GM12878 (cell line): ENCODE measurements at regions not wholly inside any gene's neighbourhood (a gene's known extent, or its start where the extent isn't known, plus 50 kb on each side); places are given as distances from the start of the nearest gene placed in this dataset.

ENCODE experiments used
- ATAC-seq: fragments of 200-7000 bp; cut with Tn5 transposase; 3 replicates; pipeline ENCODE4 v1.9.1; 2020; ENCODE audit warnings: mild to moderate bottlenecking, moderate library complexity
- BruUV-seq: library from RNA; stranded (reverse); fragments of 400-500 nt; replicated peaks from 2 replicates; lab custom pipeline; 2021; lab: Mats Ljungman, UMichigan
- CTCF ChIA-PET: fragments of 300-600 bp; sonication (Branson Sonifier 250); formaldehyde crosslinking; extraction: SDS; loops from one replicate; lab custom pipeline; 2021; ENCODE audit warnings: inconsistent platforms; lab: Yijun Ruan, JAX
- POLR2A ChIA-PET: fragments of 350-600 bp; formaldehyde crosslinking; extraction: SDS; loops from one replicate; lab custom pipeline; 2021; ENCODE audit warnings: inconsistent platforms; lab: Charles Lee
- RAD21 ChIA-PET: fragments of 300-600 bp; sonication (Branson Sonifier 250); formaldehyde crosslinking; loops from one replicate; lab custom pipeline; 2023; ENCODE audit warnings: antibody characterized with exemption; ENCODE audit not compliant: unreplicated experiment; lab: Charles Lee
- SMC1A ChIA-PET: fragments of 300-600 bp; sonication (Branson Sonifier 250); formaldehyde crosslinking; loops from one replicate; lab custom pipeline; 2023; ENCODE audit not compliant: unreplicated experiment, uncharacterized antibody; lab: Charles Lee
- DNase-seq: peaks from one replicate; pipeline ENCODE4 v3.0.0-alpha.2; 2011; ENCODE audit warnings: low read depth, low spot score
- FAIRE-seq: peaks from 3 replicates; lab custom pipeline; 2011; peaks lifted over from hg19 to GRCh38; lab: Jason Lieb, UNC
- H2AFZ ChIP-seq: 2 replicates; pipeline ENCODE4 v1.6.0; 2011; ENCODE audit warnings: low read depth, low read length, control low read depth; ENCODE audit not compliant: control insufficient read depth
- H3K27ac ChIP-seq: 2 replicates; pipeline ENCODE4 v1.5.1; 2011; ENCODE audit warnings: control low read depth; ENCODE audit not compliant: control insufficient read depth, insufficient read depth
- H3K27me3 ChIP-seq, 2 experiments: replicated peaks in 1 of 2; 2 replicates each; pipeline versions ENCODE4 v1.6.0 to v1.6.1; 2011; ENCODE audit warnings: low read length in 1 of 2; ENCODE audit not compliant: control insufficient read depth in 2 of 2, insufficient read depth in 2 of 2
- H3K36me3 ChIP-seq, 2 experiments: 2 replicates each; pipeline ENCODE4 v1.5.1; 2011; ENCODE audit warnings: low read length in 1 of 2; ENCODE audit not compliant: control insufficient read depth in 2 of 2, insufficient read depth in 2 of 2
- H3K4me1 ChIP-seq: 2 replicates; pipeline ENCODE4 v1.6.1; 2011; ENCODE audit warnings: mild to moderate bottlenecking, low read length, moderate library complexity, mixed read lengths; ENCODE audit not compliant: control insufficient read depth, insufficient read depth
- H3K4me2 ChIP-seq: 2 replicates; pipeline ENCODE4 v1.6.0; 2011; ENCODE audit warnings: control low read depth; ENCODE audit not compliant: control insufficient read depth, insufficient read depth
- H3K4me3 ChIP-seq: fragments of 200-600 bp; sonication (generic); 2 replicates; pipeline ENCODE4 v1.5.1; 2016
- H3K79me2 ChIP-seq: 2 replicates; pipeline ENCODE4 v1.6.0; 2011; ENCODE audit warnings: low read length; ENCODE audit not compliant: control insufficient read depth, insufficient read depth
- H3K9ac ChIP-seq: 2 replicates; pipeline ENCODE4 v1.8.0; 2011; ENCODE audit warnings: low read length, control low read depth, mixed read lengths; ENCODE audit not compliant: control insufficient read depth, insufficient read depth
- H3K9me3 ChIP-seq: replicated peaks from 3 replicates; pipeline ENCODE4 v1.5.1; 2011; ENCODE audit warnings: mild to moderate bottlenecking, low read length; ENCODE audit not compliant: control insufficient read depth, insufficient read depth
- H4K20me1 ChIP-seq: 2 replicates; pipeline ENCODE4 v1.6.0; 2011; ENCODE audit not compliant: control insufficient read depth, insufficient read depth
- ATF2 ChIP-seq: IDR thresholded peaks from 2 replicates; pipeline ENCODE4 v1.6.1; 2012; ENCODE audit warnings: low read length, inconsistent platforms
- GATAD2B ChIP-seq: fragments of 450-650 bp; conservative IDR thresholded peaks from 2 replicates; pipeline ENCODE4 v1.6.1; 2017; ENCODE audit warnings: low read depth, mild to moderate bottlenecking, moderate library complexity
- IRF4 ChIP-seq: IDR thresholded peaks from 2 replicates; pipeline ENCODE4 v1.6.1; 2011; ENCODE audit warnings: low read depth, low read length
- NBN ChIP-seq: fragments of 450-650 bp; IDR thresholded peaks from 2 replicates; pipeline ENCODE4 v1.6.1; 2016
- SRF ChIP-seq, 2 experiments: IDR thresholded peaks; 2 replicates each; pipeline ENCODE4 v1.6.1; 2011; ENCODE audit warnings: low read depth in 2 of 2, low read length in 2 of 2, mild to moderate bottlenecking in 1 of 2, moderate library complexity in 1 of 2
- TBL1XR1 ChIP-seq: IDR thresholded peaks from 2 replicates; pipeline ENCODE4 v1.6.1; 2012; ENCODE audit warnings: low read depth, low read length, improper control_type of control experiment
- TCF12 ChIP-seq: IDR thresholded peaks from 2 replicates; pipeline ENCODE4 v1.6.1; 2011; ENCODE audit warnings: low read depth, mild to moderate bottlenecking, low read length
- USF2 ChIP-seq: IDR thresholded peaks from 2 replicates; pipeline ENCODE4 v1.6.1; 2011; ENCODE audit warnings: low read depth, low read length, improper control_type of control experiment, borderline replicate concordance
- ZNF207 ChIP-seq: fragments of 450-650 bp; IDR thresholded peaks from 2 replicates; pipeline ENCODE4 v1.6.1; 2014; ENCODE audit warnings: antibody characterized with exemption, mild to moderate bottlenecking, borderline replicate concordance
- ZNF592 ChIP-seq: fragments of 450-650 bp; IDR thresholded peaks from 2 replicates; pipeline ENCODE4 v1.6.1; 2017; ENCODE audit warnings: mild to moderate bottlenecking, moderate library complexity
- ZZZ3 ChIP-seq: IDR thresholded peaks from 2 replicates; pipeline ENCODE4 v1.6.1; 2011; ENCODE audit warnings: low read depth; ENCODE audit not compliant: control insufficient read depth, insufficient read length
- WGBS: methylation state at CpG from one replicate; pipeline ENCODE4 v1.1.6; 2016; ENCODE audit warnings: low lambda C conversion rate; ENCODE audit not compliant: insufficient replicate concordance, insufficient coverage; ENCODE audit errors: missing lambda C conversion rate; 5-methylcytosine and 5-hydroxymethylcytosine counted together
- in situ Hi-C: fragments of 300-500 bp; cut with MboI; formaldehyde crosslinking; loops from 9 replicates; pipeline ENCODE4 v1.14.3; 2018; ENCODE audit warnings: mixed read lengths
- intact Hi-C: fragments of 100-400 bp; cut with micrococcal nuclease; formaldehyde crosslinking; loops from one replicate; pipeline ENCODE4 v1.14.2; 2022; ENCODE audit not compliant: unreplicated experiment

GRCh38 chr20:56111961-56112730, 106.8 kb upstream of the CBLN4 start:
- FAIRE-seq (no peak), ATAC-seq (no peak), DNase-seq (no peak)
- no peaks in the 10 kb centered on the region; the same call in 2 of the 3 replicates for H3K9me3 ChIP-seq
- no peaks in the 10 kb centered on the region for H3K79me2 ChIP-seq
- H4K20me1 ChIP-seq = no peaks in the 10 kb centered on the region
- H3K36me3 ChIP-seq = no peaks in the 10 kb centered on the region
- no peak overlapping the region for H3K4me2 ChIP-seq
- no peaks in the 10 kb centered on the region for H3K4me1 ChIP-seq
- in situ Hi-C loops = no loop called here
- no TSS peak for BruUV-seq
- no peak overlapping the region for H2AFZ ChIP-seq
- H3K9ac ChIP-seq = no peak overlapping the region
- ChIA-PET SMC1A (no interaction called here), RAD21 (no interaction called here), CTCF (no interaction called here), POLR2A (no interaction called here)
- H3K27ac ChIP-seq = no peak overlapping the region
- H3K4me3 ChIP-seq = no peak overlapping the region
- intact Hi-C loops = loop anchor here (5.0 kb wide), 1 partner anchor 50 kb away; no protein-coding TSS in a partner anchor
- 40% methylated on average over 9 of the region's 9 CpGs for WGBS
- no peak for TF ChIP-seq TBL1XR1
- no peak for TF ChIP-seq ATF2
- no peak for TF ChIP-seq SRF (IDR thresholded peaks at IDR 0.05; ENCODE audit: low read depth in 2 of 2, low read length in 2 of 2)
- H3K27me3 ChIP-seq = no peaks in the 10 kb centered on the region

- SMC1A ChIA-PET = no interaction called here
- no peaks in the 10 kb centered on the region for H3K27me3 ChIP-seq
- no peak overlapping the region for H3K27ac ChIP-seq
- RAD21 ChIA-PET = no interaction called here
- no peaks in the 10 kb centered on the region for H4K20me1 ChIP-seq
- no peak overlapping the region for H3K4me3 ChIP-seq
- intact Hi-C loops (no loop called here), in situ Hi-C loops (no loop called here)
- FAIRE-seq = no peak
- no peak for ATAC-seq
- DNase-seq = no peak
- WGBS = 44% methylated on average over 6 of the region's 6 CpGs
- H3K9ac ChIP-seq = no peak overlapping the region
- no peak overlapping the region for H2AFZ ChIP-seq
- POLR2A ChIA-PET = no interaction called here
- H3K9me3 ChIP-seq = no peaks in the 10 kb centered on the region
- no TSS peak for BruUV-seq
- CTCF ChIA-PET = no interaction called here
- H3K36me3 ChIP-seq = no peaks in the 10 kb centered on the region
- H3K79me2 ChIP-seq = no peaks in the 10 kb centered on the region
- no peaks in the 10 kb centered on the region for H3K4me1 ChIP-seq
- no peak overlapping the region for H3K4me2 ChIP-seq
- TF ChIP-seq ZNF207 (no peak), NBN (no peak), IRF4 (no peak), ZNF592 (no peak), TCF12 (no peak), GATAD2B (no peak), ZZZ3 (no peak), USF2 (no peak)
Observed at GRCh38 chr20:56117350-56117749, 112.0 kb upstream of the CBLN4 start.
